ENCODE measurements at regions not wholly inside any gene's neighbourhood (a gene's known extent, or its start where the extent isn't known, plus 50 kb on each side); places are given as distances from the start of the nearest gene placed in this dataset.
A peak's percentile ranks its signal among the peaks of the same experiment; 100 is the strongest.

- DNase-seq (ENCODE audit: low spot score), result no peak
These were observed 608.0 kb upstream of the JAG1 start for GRCh38 chr20:11281768-11282167.

GRCh38 chr20:11287126-11287525, 613.3 kb upstream of the JAG1 start:
- no peak for DNase-seq (ENCODE audit: low spot score)

- DNase-seq (ENCODE audit: low spot score), result no peak
These were observed 621.5 kb upstream of the BTBD3 start for GRCh38 chr20:11296221-11296620.

- no peak for DNase-seq (ENCODE audit: low spot score)
These were observed 620.7 kb upstream of the BTBD3 start for GRCh38 chr20:11296951-11297350.

GRCh38 chr20:11301699-11302098, 616.0 kb upstream of the BTBD3 start:
- no peak for DNase-seq (ENCODE audit: low spot score)

- DNase-seq (ENCODE audit: low spot score), result no peak
These were observed 615.3 kb upstream of the BTBD3 start for GRCh38 chr20:11302436-11302835.

- peak; percentile 58 for DNase-seq (ENCODE audit: low spot score)
These were observed 612.9 kb upstream of the BTBD3 start for GRCh38 chr20:11304795-11305194.

- DNase-seq (ENCODE audit: low spot score), result no peak
These were observed 612.3 kb upstream of the BTBD3 start for GRCh38 chr20:11305406-11305805.

GRCh38 chr20:11311659-11312224, 606.0 kb upstream of the BTBD3 start:
- no peak for DNase-seq (ENCODE audit: low spot score)

- no peak for DNase-seq (ENCODE audit: low spot score)
These were observed 602.2 kb upstream of the BTBD3 start for GRCh38 chr20:11315525-11315924.

GRCh38 chr20:11316244-11316643, 601.4 kb upstream of the BTBD3 start:
- no peak for DNase-seq (ENCODE audit: low spot score)

- no peak for DNase-seq (ENCODE audit: low spot score)
These were observed 597.7 kb upstream of the BTBD3 start for GRCh38 chr20:11320033-11320432.

- DNase-seq (ENCODE audit: low spot score), result no peak
These were observed 593.9 kb upstream of the BTBD3 start for GRCh38 chr20:11323816-11324215.

GRCh38 chr20:11324990-11325389, 592.7 kb upstream of the BTBD3 start:
- no peak for DNase-seq (ENCODE audit: low spot score)

GRCh38 chr20:11328839-11329238, 588.9 kb upstream of the BTBD3 start:
- no peak for DNase-seq (ENCODE audit: low spot score)

- no peak for DNase-seq (ENCODE audit: low spot score)
These were observed 588.4 kb upstream of the BTBD3 start for GRCh38 chr20:11329271-11329670.

GRCh38 chr20:11331096-11331495, 586.6 kb upstream of the BTBD3 start:
- DNase-seq (ENCODE audit: low spot score), result no peak

GRCh38 chr20:11332381-11332780, 585.3 kb upstream of the BTBD3 start:
- no peak for DNase-seq (ENCODE audit: low spot score)

GRCh38 chr20:11333634-11334033, 584.1 kb upstream of the BTBD3 start:
- DNase-seq (ENCODE audit: low spot score), result no peak

GRCh38 chr20:11337361-11338130, 580.1 kb upstream of the BTBD3 start:
- no peak for DNase-seq (ENCODE audit: low spot score)

GRCh38 chr20:11338496-11339306, 579.0 kb upstream of the BTBD3 start:
- DNase-seq (ENCODE audit: low spot score), result no peak

- DNase-seq (ENCODE audit: low spot score), result no peak
These were observed 572.8 kb upstream of the BTBD3 start for GRCh38 chr20:11344939-11345338.

GRCh38 chr20:11347738-11348137, 570.0 kb upstream of the BTBD3 start:
- no peak for DNase-seq (ENCODE audit: low spot score)

All from D341Med (cell line).